Fibroblast of lung (primary cell): ENCODE measurements at regions not wholly inside any gene's neighbourhood (a gene's known extent, or its start where the extent isn't known, plus 50 kb on each side); places are given as distances from the start of the nearest gene placed in this dataset.

Experiments used
- CTCF ChIP-seq, 2 donors: IDR thresholded peaks in 1 of 2; conservative IDR thresholded peaks in 1 of 2; 1 replicate in 1 of 2; 2 replicates in 1 of 2; pipeline ENCODE4 v1.5.1; 2011 to 2012; ENCODE audit warnings: low read length in 2 of 2, control low read depth in 1 of 2, inconsistent platforms in 1 of 2, low read depth in 1 of 2, mild to moderate bottlenecking in 1 of 2
- EZH2 ChIP-seq: IDR thresholded peaks from 2 replicates; pipeline ENCODE4 v1.5.1; 2012; ENCODE audit warnings: low read length, control low read depth, mild to moderate bottlenecking; ENCODE audit errors: missing control alignments

DNA sequence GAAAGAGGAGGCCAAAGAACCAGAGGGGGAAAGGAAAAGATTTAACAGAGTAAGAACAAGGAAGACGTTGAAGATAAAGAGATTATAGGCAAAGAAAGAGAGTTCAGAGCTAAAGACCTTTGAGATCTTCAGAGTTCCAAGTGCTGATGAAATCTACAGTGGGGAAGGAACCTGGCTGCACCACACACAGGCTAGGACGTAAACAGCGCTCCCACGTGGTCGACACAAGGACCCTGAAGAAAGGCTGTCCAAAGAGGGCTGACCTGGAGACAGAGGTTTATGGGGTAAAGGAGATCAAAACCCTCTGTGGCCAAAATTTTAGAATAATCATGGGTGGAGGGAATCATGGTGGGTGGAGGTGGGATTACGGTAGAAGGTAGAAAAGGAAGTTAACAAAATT lies 121.6 kb downstream of the PMP22 start:
- no peak for TF ChIP-seq CTCF (conservative IDR thresholded peaks at IDR 0.05 in 1 of 2, IDR thresholded peaks at IDR 0.05 in 1 of 2; ENCODE audit: low read depth in 1 of 2, low read length in 2 of 2)
- no peak for TF ChIP-seq EZH2
